ENCODE measurements at regions not wholly inside any gene's neighbourhood (a gene's known extent, or its start where the extent isn't known, plus 50 kb on each side); places are given as distances from the start of the nearest gene placed in this dataset.

DNA sequence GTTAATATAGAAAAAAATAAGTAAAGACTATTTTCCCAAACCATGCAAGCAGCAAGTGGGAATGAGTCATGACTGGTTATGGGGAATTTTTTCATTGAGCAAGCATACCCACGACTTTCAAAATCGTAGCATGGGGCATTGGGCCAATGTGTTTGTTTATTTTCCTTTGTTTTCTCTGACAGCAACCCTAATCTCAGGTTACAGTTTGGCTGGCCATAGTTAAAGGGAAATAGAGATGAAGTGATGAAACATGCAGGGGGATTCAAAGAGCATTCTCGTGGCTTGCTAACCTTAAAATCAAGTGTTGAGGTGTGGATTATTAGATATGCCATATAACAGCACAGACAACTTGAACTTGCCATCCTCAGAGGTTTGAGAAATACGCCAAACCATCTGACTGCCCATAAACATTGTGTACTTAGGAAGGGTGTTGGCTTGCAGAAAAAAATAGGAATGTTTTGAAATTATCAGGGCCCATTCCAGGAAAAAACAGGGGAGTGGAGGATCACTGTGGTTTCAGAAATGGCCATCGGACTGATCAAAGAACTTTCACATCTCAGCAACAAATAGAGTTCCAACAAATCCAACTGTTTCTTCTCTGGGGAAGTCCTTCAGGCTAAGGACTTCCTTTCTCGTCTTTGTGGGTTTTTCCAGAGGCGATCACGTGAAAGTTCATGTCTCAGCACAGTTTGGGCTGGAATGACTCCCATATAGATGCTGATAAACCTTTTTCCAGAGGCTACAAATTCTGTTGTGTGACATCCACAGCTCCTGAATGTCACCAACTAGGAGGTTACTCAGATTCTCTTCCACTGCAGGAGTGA, 259.1 kb downstream of the SYK start (continued):
- TF ChIP-seq, protein P1, sequence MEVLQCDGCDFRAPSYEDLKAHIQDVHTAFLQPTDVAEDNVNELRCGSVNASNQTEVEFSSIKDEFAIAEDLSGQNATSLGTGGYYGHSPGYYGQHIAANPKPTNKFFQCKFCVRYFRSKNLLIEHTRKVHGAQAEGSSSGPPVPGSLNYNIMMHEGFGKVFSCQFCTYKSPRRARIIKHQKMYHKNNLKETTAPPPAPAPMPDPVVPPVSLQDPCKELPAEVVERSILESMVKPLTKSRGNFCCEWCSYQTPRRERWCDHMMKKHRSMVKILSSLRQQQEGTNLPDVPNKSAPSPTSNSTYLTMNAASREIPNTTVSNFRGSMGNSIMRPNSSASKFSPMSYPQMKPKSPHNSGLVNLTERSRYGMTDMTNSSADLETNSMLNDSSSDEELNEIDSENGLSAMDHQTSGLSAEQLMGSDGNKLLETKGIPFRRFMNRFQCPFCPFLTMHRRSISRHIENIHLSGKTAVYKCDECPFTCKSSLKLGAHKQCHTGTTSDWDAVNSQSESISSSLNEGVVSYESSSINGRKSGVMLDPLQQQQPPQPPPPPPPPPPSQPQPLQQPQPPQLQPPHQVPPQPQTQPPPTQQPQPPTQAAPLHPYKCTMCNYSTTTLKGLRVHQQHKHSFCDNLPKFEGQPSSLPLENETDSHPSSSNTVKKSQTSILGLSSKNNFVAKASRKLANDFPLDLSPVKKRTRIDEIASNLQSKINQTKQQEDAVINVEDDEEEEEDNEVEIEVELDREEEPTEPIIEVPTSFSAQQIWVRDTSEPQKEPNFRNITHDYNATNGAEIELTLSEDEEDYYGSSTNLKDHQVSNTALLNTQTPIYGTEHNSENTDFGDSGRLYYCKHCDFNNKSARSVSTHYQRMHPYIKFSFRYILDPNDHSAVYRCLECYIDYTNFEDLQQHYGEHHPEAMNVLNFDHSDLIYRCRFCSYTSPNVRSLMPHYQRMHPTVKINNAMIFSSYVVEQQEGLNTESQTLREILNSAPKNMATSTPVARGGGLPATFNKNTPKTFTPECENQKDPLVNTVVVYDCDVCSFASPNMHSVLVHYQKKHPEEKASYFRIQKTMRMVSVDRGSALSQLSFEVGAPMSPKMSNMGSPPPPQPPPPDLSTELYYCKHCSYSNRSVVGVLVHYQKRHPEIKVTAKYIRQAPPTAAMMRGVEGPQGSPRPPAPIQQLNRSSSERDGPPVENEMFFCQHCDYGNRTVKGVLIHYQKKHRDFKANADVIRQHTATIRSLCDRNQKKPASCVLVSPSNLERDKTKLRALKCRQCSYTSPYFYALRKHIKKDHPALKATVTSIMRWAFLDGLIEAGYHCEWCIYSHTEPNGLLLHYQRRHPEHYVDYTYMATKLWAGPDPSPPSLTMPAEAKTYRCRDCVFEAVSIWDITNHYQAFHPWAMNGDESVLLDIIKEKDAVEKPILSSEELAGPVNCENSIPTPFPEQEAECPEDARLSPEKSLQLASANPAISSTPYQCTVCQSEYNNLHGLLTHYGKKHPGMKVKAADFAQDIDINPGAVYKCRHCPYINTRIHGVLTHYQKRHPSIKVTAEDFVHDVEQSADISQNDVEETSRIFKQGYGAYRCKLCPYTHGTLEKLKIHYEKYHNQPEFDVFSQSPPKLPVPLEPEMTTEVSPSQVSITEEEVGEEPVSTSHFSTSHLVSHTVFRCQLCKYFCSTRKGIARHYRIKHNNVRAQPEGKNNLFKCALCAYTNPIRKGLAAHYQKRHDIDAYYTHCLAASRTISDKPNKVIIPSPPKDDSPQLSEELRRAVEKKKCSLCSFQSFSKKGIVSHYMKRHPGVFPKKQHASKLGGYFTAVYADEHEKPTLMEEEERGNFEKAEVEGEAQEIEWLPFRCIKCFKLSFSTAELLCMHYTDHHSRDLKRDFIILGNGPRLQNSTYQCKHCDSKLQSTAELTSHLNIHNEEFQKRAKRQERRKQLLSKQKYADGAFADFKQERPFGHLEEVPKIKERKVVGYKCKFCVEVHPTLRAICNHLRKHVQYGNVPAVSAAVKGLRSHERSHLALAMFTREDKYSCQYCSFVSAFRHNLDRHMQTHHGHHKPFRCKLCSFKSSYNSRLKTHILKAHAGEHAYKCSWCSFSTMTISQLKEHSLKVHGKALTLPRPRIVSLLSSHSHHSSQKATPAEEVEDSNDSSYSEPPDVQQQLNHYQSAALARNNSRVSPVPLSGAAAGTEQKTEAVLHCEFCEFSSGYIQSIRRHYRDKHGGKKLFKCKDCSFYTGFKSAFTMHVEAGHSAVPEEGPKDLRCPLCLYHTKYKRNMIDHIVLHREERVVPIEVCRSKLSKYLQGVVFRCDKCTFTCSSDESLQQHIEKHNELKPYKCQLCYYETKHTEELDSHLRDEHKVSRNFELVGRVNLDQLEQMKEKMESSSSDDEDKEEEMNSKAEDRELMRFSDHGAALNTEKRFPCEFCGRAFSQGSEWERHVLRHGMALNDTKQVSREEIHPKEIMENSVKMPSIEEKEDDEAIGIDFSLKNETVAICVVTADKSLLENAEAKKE (CRISPR knock-in tag; IDR thresholded peaks at IDR 0.05) = no peak
- TF ChIP-seq, protein P2, sequence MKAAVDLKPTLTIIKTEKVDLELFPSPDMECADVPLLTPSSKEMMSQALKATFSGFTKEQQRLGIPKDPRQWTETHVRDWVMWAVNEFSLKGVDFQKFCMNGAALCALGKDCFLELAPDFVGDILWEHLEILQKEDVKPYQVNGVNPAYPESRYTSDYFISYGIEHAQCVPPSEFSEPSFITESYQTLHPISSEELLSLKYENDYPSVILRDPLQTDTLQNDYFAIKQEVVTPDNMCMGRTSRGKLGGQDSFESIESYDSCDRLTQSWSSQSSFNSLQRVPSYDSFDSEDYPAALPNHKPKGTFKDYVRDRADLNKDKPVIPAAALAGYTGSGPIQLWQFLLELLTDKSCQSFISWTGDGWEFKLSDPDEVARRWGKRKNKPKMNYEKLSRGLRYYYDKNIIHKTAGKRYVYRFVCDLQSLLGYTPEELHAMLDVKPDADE (IDR thresholded peaks at IDR 0.05) = no peak
- no peak for TF ChIP-seq ZNF331 (CRISPR knock-in tag; IDR thresholded peaks at IDR 0.05; ENCODE audit: low read depth)
- TF ChIP-seq JUNB (IDR thresholded peaks at IDR 0.05; ENCODE audit: unreplicated experiment) = no peak
- TF ChIP-seq NANOG (IDR thresholded peaks at IDR 0.05; ENCODE audit: borderline replicate concordance) = no peak
- no peak for TF ChIP-seq ZNF114 (CRISPR knock-in tag; IDR thresholded peaks at IDR 0.05)
- TF ChIP-seq STAT1 (IDR thresholded peaks at IDR 0.05; ENCODE audit: unreplicated experiment) = no peak

DNA sequence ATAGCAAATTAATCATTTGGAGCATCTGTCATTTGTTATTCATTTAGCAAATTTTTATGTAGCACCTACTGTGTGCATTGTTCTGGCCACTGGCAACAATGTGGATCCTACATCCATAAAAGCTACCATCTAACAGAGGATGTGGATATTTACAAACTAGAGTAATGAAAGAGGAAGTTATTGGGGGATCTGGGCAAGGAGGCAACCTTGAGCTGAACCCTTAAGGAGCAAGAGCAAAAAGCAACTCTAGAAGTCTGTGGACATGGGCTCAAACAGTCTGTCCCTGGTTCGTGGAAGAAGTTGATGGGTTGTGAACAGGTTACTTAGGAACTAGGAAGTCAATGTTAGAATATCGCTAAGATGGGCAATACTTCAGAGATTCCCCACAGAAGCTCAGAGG, 259.9 kb downstream of the SYK start:
- no peak overlapping the region for H2AFZ ChIP-seq
- H3K9me3 Mint-ChIP-seq = peaks cover 2% of the 10 kb centered on the region; the same call in 1 of the 3 replicates
- no peak overlapping the region for H3K4me2 ChIP-seq
- H3K27me3 Mint-ChIP-seq (ENCODE audit: insufficient read depth, low read depth, poor library complexity) = no peaks in the 10 kb centered on the region
- no peak overlapping the region for H3K4me3 ChIP-seq
- no peak overlapping the region for H3K27ac Mint-ChIP-seq
- no peak overlapping the region for H3K27ac ChIP-seq (ENCODE audit: low read depth)
- peaks cover 6% of the 10 kb centered on the region for H3K4me1 Mint-ChIP-seq
- no peak overlapping the region for H3K4me3 Mint-ChIP-seq
- H3K36me3 ChIP-seq (ENCODE audit: insufficient read depth) = no peaks in the 10 kb centered on the region
- peaks cover 3% of the 10 kb centered on the region; the same call in 1 of the 3 replicates for H3K36me3 Mint-ChIP-seq (ENCODE audit: low read depth)
- DNase-seq (ENCODE audit: low spot score) = no peak
- H3K27me3 ChIP-seq (ENCODE audit: insufficient read depth) = no peaks in the 10 kb centered on the region
- no peaks in the 10 kb centered on the region for H4K20me1 ChIP-seq (replicated peaks; ENCODE audit: insufficient read depth)
- H3F3A ChIP-seq (replicated peaks; ENCODE audit: low read depth) = no peaks in the 10 kb centered on the region
- no peaks in the 10 kb centered on the region for H3K4me1 ChIP-seq (ENCODE audit: insufficient read depth)
- H3K79me2 ChIP-seq (replicated peaks; ENCODE audit: insufficient read depth) = no peaks in the 10 kb centered on the region
- 0 out of 2 replicates have a peak, but pooled peaks cover 5% of the 10 kb centered on the region for H3K9me2 ChIP-seq (ENCODE audit: insufficient read depth)
- no peak for ATAC-seq
- TF ChIP-seq, protein P3, sequence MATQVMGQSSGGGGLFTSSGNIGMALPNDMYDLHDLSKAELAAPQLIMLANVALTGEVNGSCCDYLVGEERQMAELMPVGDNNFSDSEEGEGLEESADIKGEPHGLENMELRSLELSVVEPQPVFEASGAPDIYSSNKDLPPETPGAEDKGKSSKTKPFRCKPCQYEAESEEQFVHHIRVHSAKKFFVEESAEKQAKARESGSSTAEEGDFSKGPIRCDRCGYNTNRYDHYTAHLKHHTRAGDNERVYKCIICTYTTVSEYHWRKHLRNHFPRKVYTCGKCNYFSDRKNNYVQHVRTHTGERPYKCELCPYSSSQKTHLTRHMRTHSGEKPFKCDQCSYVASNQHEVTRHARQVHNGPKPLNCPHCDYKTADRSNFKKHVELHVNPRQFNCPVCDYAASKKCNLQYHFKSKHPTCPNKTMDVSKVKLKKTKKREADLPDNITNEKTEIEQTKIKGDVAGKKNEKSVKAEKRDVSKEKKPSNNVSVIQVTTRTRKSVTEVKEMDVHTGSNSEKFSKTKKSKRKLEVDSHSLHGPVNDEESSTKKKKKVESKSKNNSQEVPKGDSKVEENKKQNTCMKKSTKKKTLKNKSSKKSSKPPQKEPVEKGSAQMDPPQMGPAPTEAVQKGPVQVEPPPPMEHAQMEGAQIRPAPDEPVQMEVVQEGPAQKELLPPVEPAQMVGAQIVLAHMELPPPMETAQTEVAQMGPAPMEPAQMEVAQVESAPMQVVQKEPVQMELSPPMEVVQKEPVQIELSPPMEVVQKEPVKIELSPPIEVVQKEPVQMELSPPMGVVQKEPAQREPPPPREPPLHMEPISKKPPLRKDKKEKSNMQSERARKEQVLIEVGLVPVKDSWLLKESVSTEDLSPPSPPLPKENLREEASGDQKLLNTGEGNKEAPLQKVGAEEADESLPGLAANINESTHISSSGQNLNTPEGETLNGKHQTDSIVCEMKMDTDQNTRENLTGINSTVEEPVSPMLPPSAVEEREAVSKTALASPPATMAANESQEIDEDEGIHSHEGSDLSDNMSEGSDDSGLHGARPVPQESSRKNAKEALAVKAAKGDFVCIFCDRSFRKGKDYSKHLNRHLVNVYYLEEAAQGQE (IDR thresholded peaks at IDR 0.05; ENCODE audit: unreplicated experiment) = no peak
- no peak for TF ChIP-seq NANOG (IDR thresholded peaks at IDR 0.05; ENCODE audit: borderline replicate concordance)
- no peak for TF ChIP-seq STAT1 (IDR thresholded peaks at IDR 0.05; ENCODE audit: unreplicated experiment)
- TF ChIP-seq, protein P4, sequence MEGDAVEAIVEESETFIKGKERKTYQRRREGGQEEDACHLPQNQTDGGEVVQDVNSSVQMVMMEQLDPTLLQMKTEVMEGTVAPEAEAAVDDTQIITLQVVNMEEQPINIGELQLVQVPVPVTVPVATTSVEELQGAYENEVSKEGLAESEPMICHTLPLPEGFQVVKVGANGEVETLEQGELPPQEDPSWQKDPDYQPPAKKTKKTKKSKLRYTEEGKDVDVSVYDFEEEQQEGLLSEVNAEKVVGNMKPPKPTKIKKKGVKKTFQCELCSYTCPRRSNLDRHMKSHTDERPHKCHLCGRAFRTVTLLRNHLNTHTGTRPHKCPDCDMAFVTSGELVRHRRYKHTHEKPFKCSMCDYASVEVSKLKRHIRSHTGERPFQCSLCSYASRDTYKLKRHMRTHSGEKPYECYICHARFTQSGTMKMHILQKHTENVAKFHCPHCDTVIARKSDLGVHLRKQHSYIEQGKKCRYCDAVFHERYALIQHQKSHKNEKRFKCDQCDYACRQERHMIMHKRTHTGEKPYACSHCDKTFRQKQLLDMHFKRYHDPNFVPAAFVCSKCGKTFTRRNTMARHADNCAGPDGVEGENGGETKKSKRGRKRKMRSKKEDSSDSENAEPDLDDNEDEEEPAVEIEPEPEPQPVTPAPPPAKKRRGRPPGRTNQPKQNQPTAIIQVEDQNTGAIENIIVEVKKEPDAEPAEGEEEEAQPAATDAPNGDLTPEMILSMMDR (conservative IDR thresholded peaks at IDR 0.05; ENCODE audit: low read depth in 2 of 2) = no peak
- no peak for TF ChIP-seq ZNF114 (CRISPR knock-in tag; IDR thresholded peaks at IDR 0.05)
- TF ChIP-seq POLR2AphosphoS5 (IDR thresholded peaks at IDR 0.05; ENCODE audit: low read depth) = no peak
- no peak for TF ChIP-seq CREB1 (CRISPR knock-in tag; IDR thresholded peaks at IDR 0.05; ENCODE audit: low read depth)
- no peak for TF ChIP-seq JUNB (IDR thresholded peaks at IDR 0.05; ENCODE audit: unreplicated experiment)
- TF ChIP-seq EZH2phosphoT487 (IDR thresholded peaks at IDR 0.05; ENCODE audit: unreplicated experiment) = no peak
